ENCODE measurements at regions not wholly inside any gene's neighbourhood (a gene's known extent, or its start where the extent isn't known, plus 50 kb on each side); places are given as distances from the start of the nearest gene placed in this dataset.

- TF ChIP-seq POLR2A (IDR thresholded peaks at IDR 0.05), result no peak
- TF ChIP-seq, protein P1, sequence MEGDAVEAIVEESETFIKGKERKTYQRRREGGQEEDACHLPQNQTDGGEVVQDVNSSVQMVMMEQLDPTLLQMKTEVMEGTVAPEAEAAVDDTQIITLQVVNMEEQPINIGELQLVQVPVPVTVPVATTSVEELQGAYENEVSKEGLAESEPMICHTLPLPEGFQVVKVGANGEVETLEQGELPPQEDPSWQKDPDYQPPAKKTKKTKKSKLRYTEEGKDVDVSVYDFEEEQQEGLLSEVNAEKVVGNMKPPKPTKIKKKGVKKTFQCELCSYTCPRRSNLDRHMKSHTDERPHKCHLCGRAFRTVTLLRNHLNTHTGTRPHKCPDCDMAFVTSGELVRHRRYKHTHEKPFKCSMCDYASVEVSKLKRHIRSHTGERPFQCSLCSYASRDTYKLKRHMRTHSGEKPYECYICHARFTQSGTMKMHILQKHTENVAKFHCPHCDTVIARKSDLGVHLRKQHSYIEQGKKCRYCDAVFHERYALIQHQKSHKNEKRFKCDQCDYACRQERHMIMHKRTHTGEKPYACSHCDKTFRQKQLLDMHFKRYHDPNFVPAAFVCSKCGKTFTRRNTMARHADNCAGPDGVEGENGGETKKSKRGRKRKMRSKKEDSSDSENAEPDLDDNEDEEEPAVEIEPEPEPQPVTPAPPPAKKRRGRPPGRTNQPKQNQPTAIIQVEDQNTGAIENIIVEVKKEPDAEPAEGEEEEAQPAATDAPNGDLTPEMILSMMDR (IDR thresholded peaks at IDR 0.05), result no peak
- H3K4me3 ChIP-seq (ENCODE audit: low read depth, poor library complexity, severe bottlenecking), result no peak overlapping the region
- intact Hi-C loops (cut with DNase I; ENCODE audit: low total_unique reads), result no loop called here
- WGBS, 2 donors, result 51 to 59% methylated on average over 4 of the region's 4 CpGs
- DNase-seq (ENCODE audit: low spot score in 2 of 2), result no peak
These were observed 653.0 kb upstream of the SLC39A10 start for GRCh38 chr2:195003881-195004471.

DNA sequence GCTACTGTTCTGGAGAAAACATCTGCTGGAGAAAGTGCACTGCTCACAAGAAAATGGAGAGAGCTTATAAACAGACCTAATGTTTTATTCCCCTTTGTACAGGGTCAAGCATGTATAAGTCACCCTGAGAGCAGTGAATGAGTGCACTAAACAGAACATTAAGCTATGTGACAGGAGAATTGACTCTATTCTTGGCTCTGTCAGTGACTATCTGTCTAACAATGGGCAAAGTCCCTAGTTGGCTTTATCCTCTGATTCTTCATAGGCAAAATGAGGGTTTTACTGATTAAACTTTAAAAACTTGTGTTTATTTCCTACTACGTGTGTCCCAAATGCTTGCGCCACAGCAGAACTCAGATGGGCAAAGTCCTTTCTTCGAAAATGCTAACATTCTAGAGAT, 655.1 kb upstream of the SLC39A10 start:
- DNase-seq (ENCODE audit: low spot score in 2 of 2), result no peak
- H3K4me3 ChIP-seq (ENCODE audit: low read depth, poor library complexity, severe bottlenecking), result no peak overlapping the region
- intact Hi-C loops (cut with DNase I; ENCODE audit: low total_unique reads), result no loop called here
- TF ChIP-seq, protein P1 (IDR thresholded peaks at IDR 0.05), result no peak
- no peak for TF ChIP-seq POLR2A (IDR thresholded peaks at IDR 0.05)
- WGBS, 2 donors, result 92% methylated on average over 3 of the region's 3 CpGs

DNA sequence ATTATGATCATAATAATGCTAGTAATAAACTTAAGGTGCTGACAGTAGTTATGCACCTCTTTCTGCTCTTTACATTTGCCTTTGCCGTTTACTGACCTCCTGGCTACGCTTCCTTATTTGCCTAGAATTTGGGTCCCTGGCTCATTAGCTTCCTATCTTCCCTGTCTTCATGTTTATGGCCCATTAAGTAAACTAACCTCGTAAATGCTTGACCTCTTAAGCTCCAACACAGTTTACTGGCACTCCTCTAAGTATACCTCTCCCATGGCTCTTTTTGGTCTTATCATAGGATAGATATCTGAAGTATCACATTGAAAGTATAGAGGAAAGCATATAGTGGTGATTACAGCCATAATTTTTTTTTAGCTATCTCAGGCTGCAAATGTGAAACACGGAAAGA, 657.3 kb upstream of the SLC39A10 start:
- 74 to 80% methylated on average over 4 of the region's 4 CpGs for WGBS, 2 donors
- no peak for DNase-seq (ENCODE audit: low spot score in 2 of 2)
- no peak for TF ChIP-seq POLR2A (IDR thresholded peaks at IDR 0.05)
- TF ChIP-seq, protein P1 (IDR thresholded peaks at IDR 0.05), result no peak
- H3K4me3 ChIP-seq (ENCODE audit: low read depth, poor library complexity, severe bottlenecking), result no peak overlapping the region
- intact Hi-C loops (cut with DNase I; ENCODE audit: low total_unique reads), result no loop called here

DNA sequence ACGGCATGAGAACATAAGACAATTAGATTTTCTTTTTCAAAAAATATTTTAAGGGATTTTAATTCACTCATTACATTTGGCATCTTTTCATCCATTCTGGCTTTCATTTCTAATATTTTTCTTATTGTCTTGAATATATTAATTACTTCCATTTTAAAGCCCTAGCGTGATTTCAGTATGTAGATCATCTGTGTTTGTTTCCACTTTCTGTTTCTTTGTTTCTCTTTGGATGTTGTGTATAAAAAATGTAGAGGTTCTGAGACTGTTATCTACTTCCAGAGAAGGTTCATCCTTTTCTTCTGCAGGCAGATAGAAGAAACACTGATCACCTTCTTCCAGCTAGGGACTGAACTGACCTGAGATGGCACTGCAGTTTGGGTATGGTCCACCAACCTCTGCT, 664.4 kb upstream of the SLC39A10 start:
- no peak overlapping the region for H3K4me3 ChIP-seq (ENCODE audit: low read depth, poor library complexity, severe bottlenecking)
- 51 to 55% methylated on average over 2 of the region's 2 CpGs for WGBS, 2 donors
- TF ChIP-seq, protein P1 (IDR thresholded peaks at IDR 0.05), result no peak
- intact Hi-C loops (cut with DNase I; ENCODE audit: low total_unique reads), result no loop called here
- no peak for DNase-seq (ENCODE audit: low spot score in 2 of 2)

DNA sequence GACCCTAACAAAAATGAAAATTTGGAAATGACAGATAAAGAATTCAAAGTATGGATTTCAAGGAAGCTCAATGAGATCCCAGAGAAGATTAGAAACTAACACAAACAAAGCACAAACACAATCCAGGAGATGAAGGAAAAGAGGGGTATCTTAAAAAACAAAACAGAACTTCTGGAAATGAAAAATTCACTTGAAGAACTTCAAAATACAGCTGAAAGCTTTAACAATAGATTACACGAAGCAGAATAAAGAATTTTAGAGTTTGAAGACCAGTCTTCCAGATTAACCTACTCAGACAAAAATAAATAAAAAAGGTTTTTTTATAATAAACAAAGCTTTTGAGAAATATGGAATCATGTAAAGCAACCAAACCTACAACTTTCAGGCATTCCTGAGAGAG, 671.8 kb upstream of the SLC39A10 start:
- H3K4me3 ChIP-seq (ENCODE audit: low read depth, poor library complexity, severe bottlenecking), result no peak overlapping the region
- TF ChIP-seq POLR2A (IDR thresholded peaks at IDR 0.05), result no peak
- TF ChIP-seq, protein P1 (IDR thresholded peaks at IDR 0.05), result no peak
- intact Hi-C loops (cut with DNase I; ENCODE audit: low total_unique reads), result no loop called here
- 65 to 71% methylated on average over 1 of the region's 1 CpG for WGBS, 2 donors
- no peak for DNase-seq (ENCODE audit: low spot score in 2 of 2)

DNA sequence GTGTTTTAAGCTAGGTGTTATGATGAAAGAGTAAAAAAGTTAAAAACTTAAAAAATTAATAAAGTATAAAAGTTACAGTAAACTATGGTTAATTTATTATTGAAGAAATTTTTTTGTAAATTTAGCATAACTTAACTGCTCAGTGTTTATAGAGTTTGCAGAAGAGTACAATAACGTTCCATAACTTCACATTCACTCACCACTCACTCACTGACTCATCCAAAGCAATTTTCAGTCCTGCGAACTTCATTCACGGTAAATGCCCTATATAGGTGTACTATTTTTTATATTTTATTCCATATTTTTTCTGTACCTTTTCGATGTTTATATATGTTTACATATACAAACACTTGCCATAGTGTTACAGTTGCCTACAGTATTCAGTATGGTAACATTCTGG, 694.8 kb upstream of the SLC39A10 start:
- no peak for DNase-seq (ENCODE audit: low spot score in 2 of 2)
- intact Hi-C loops (cut with DNase I; ENCODE audit: low total_unique reads), result no loop called here
- 88 to 90% methylated on average over 4 of the region's 4 CpGs for WGBS, 2 donors
- TF ChIP-seq, protein P1 (IDR thresholded peaks at IDR 0.05), result no peak
- no peak for TF ChIP-seq POLR2A (IDR thresholded peaks at IDR 0.05)
- no peak overlapping the region for H3K4me3 ChIP-seq (ENCODE audit: low read depth, poor library complexity, severe bottlenecking)

Measured in lower leg skin (tissue), 4 donors.